GM23248 (cell line): ENCODE measurements at regions not wholly inside any gene's neighbourhood (a gene's known extent, or its start where the extent isn't known, plus 50 kb on each side); places are given as distances from the start of the nearest gene placed in this dataset.

Experiments used
- DNase-seq: peaks from one replicate; pipeline ENCODE4 v3.0.0-alpha.2; 2015
- H2AFZ ChIP-seq: fragments of 200-600 bp; sonication (generic); 2 replicates; pipeline ENCODE4 v1.6.1; 2016; ENCODE audit warnings: antibody characterized with exemption
- H3F3A ChIP-seq: fragments of 200-600 bp; sonication (generic); 2 replicates; pipeline ENCODE4 v1.6.1; 2016; ENCODE audit warnings: mild to moderate bottlenecking, antibody characterized with exemption, mixed run types; ENCODE audit not compliant: insufficient read depth
- H3K27ac ChIP-seq: fragments of 200-600 bp; sonication (generic); 2 replicates; pipeline ENCODE4 v1.5.1; 2016; ENCODE audit warnings: mild to moderate bottlenecking
- H3K27me3 ChIP-seq: fragments of 200-600 bp; sonication (generic); replicated peaks from 2 replicates; pipeline ENCODE4 v1.6.1; 2016; ENCODE audit warnings: mild to moderate bottlenecking; ENCODE audit not compliant: insufficient read depth
- H3K36me3 ChIP-seq: fragments of 200-600 bp; sonication (generic); 2 replicates; pipeline ENCODE4 v1.6.1; 2016; ENCODE audit warnings: low read depth, mild to moderate bottlenecking
- H3K4me1 ChIP-seq: fragments of 200-600 bp; sonication (generic); 2 replicates; pipeline ENCODE4 v1.6.1; 2016; ENCODE audit warnings: mild to moderate bottlenecking; ENCODE audit not compliant: insufficient read depth
- H3K4me2 ChIP-seq: fragments of 200-600 bp; sonication (generic); one replicate; pipeline ENCODE4 v1.6.1; 2016; ENCODE audit warnings: mild to moderate bottlenecking; ENCODE audit not compliant: unreplicated experiment
- H3K4me3 ChIP-seq: fragments of 200-600 bp; sonication (generic); 2 replicates; pipeline ENCODE4 v1.5.1; 2016; ENCODE audit warnings: mild to moderate bottlenecking
- H3K79me2 ChIP-seq: fragments of 200-600 bp; sonication (generic); 2 replicates; pipeline ENCODE4 v1.6.1; 2016; ENCODE audit warnings: mild to moderate bottlenecking; ENCODE audit not compliant: insufficient read depth
- H3K9ac ChIP-seq: fragments of 200-600 bp; sonication (generic); 2 replicates; pipeline ENCODE4 v1.6.1; 2016; ENCODE audit warnings: mild to moderate bottlenecking
- H3K9me2 ChIP-seq: fragments of 200-600 bp; sonication (generic); 2 replicates; pipeline ENCODE4 v1.6.1; 2016; ENCODE audit warnings: mixed run types, mild to moderate bottlenecking, moderate library complexity; ENCODE audit not compliant: insufficient read depth
- H3K9me3 ChIP-seq: fragments of 200-600 bp; sonication (generic); one replicate; pipeline ENCODE4 v1.6.1; 2017; ENCODE audit warnings: low read depth
- H4K20me1 ChIP-seq: fragments of 200-600 bp; sonication (generic); 2 replicates; pipeline ENCODE4 v1.6.0; 2016; ENCODE audit not compliant: insufficient read depth
- EZH2 ChIP-seq: fragments of 200-600 bp; sonication (generic); IDR thresholded peaks from 2 replicates; pipeline ENCODE4 v1.6.1; 2018; ENCODE audit warnings: antibody characterized with exemption, mild to moderate bottlenecking; ENCODE audit not compliant: insufficient read depth, poor library complexity, severe bottlenecking
- EZH2phosphoT487 ChIP-seq: fragments of 200-600 bp; sonication (generic); IDR thresholded peaks from 2 replicates; pipeline ENCODE4 v1.6.1; 2018; ENCODE audit warnings: antibody characterized with exemption, moderate library complexity, mild to moderate bottlenecking, low read depth; ENCODE audit not compliant: insufficient read depth
- WGBS, 2 experiments: methylation state at CpG; one replicate each; pipeline ENCODE4 v1.1.6; 2015 to 2017; ENCODE audit warnings: low lambda C conversion rate in 2 of 2, low coverage in 1 of 2; ENCODE audit errors: missing lambda C conversion rate in 2 of 2; 5-methylcytosine and 5-hydroxymethylcytosine counted together
- in situ Hi-C: fragments of 300-500 bp; cut with MboI; formaldehyde crosslinking; loops from 2 replicates; pipeline ENCODE4 v1.15.0; 2020

DNA sequence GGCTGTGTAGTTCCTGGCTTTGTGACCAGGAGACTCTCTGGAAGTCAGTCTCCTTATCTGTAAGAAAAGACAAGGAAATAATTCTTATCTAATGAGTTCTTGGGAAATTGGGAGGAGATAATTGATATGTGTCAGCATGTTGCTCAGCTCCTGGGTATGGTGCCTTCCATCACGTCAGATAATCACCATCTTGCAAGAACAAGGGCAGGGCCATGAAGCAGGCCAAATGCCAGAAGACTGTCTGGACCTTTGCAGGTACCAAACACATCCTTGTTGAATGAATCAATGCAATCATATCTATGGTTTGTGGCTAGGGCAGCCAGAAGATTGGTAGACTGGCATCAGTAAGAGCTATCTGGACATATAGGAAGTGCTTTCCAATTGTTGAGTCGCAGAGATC lies 473.5 kb downstream of the TNS1 start:
- H3F3A ChIP-seq = peaks cover 15% of the 10 kb centered on the region
- no peak overlapping the region for H3K4me3 ChIP-seq
- H3K36me3 ChIP-seq = no peaks in the 10 kb centered on the region
- DNase-seq = no peak
- no peaks in the 10 kb centered on the region for H3K27me3 ChIP-seq
- no peak overlapping the region for H3K4me2 ChIP-seq
- in situ Hi-C loops = no loop called here
- no peaks in the 10 kb centered on the region for H4K20me1 ChIP-seq
- WGBS, 2 experiments = 83 to 95% methylated on average over 2 of the region's 2 CpGs
- no peaks in the 10 kb centered on the region for H3K9me2 ChIP-seq
- H3K79me2 ChIP-seq = no peaks in the 10 kb centered on the region
- H3K27ac ChIP-seq = no peak overlapping the region
- no peak for TF ChIP-seq EZH2phosphoT487
- TF ChIP-seq EZH2 = no peak
- no peak overlapping the region for H3K9ac ChIP-seq
- no peak overlapping the region for H2AFZ ChIP-seq
- peaks cover 17% of the 10 kb centered on the region for H3K4me1 ChIP-seq
- no peaks in the 10 kb centered on the region for H3K9me3 ChIP-seq

DNA sequence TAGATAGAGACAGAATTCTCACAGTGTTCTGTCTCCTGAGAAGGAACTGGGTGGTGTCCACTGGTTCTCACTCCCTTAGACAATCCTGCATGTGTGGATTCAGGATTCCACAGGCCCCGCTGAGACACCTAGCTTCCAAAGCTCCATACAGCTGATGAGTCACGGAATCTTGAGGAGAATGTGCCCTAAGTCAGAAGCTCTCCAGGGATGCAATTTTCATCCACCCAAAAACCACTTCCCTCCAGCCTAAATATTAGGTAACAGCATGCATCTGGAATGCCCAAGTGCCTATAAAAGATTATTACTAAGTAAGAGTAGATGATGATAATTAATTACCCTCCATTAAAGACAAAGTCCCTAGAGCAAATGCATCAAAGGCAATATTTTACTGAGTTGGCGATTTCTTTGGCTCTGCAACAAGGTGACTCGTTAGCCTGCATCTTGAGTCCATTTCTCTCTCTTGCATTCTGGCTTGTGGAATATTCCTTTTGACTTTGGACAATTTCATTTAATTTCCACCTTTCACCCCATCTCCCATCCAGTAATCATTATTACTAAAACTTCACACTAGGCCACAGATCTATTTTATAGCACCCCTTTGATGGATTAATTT lies 475.1 kb downstream of the TNS1 start:
- Histone ChIP-seq H3K9ac (no peak overlapping the region), H2AFZ (no peak overlapping the region), H3K4me1 (peaks cover 17% of the 10 kb centered on the region), H3F3A (peaks cover 15% of the 10 kb centered on the region), H3K27ac (peak overlapping the region; percentile 10), H4K20me1 (no peaks in the 10 kb centered on the region), H3K36me3 (no peaks in the 10 kb centered on the region), H3K27me3 (no peaks in the 10 kb centered on the region), H3K4me2 (no peak overlapping the region), H3K9me3 (no peaks in the 10 kb centered on the region), H3K79me2 (no peaks in the 10 kb centered on the region), H3K9me2 (no peaks in the 10 kb centered on the region), H3K4me3 (no peak overlapping the region)
- DNase-seq = peak; percentile 95
- in situ Hi-C loops = no loop called here
- WGBS, 2 experiments = 32 to 34% methylated on average over 4 of the region's 4 CpGs
- TF ChIP-seq EZH2phosphoT487 (no peak), EZH2 (no peak)

DNA sequence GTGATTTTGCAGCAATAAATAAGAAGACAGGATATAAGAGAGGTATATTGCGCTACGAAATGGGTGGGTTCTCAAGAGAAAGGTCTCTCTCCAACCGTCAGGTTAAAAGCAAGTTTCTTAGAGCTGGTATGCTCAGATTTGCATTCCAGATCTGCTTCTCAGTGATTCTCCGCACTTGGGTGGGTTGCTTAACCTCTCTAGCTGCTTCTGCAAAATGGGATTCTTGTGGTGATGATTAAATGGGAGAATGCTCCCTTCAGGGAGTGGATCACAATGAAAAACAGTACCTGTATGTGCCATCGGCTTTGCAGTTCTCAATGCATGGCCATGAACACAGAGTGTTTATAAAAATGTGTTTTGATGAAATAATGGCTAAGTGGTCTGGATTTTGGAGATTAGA lies 477.7 kb downstream of the TNS1 start:
- Histone ChIP-seq H3K4me2 (no peak overlapping the region), H3K9ac (no peak overlapping the region), H3K4me3 (no peak overlapping the region), H2AFZ (no peak overlapping the region), H3K27me3 (no peaks in the 10 kb centered on the region), H3K27ac (no peak overlapping the region), H3K79me2 (no peaks in the 10 kb centered on the region), H4K20me1 (no peaks in the 10 kb centered on the region), H3K9me3 (no peaks in the 10 kb centered on the region), H3F3A (peaks cover 24% of the 10 kb centered on the region), H3K9me2 (no peaks in the 10 kb centered on the region), H3K4me1 (peaks cover 26% of the 10 kb centered on the region), H3K36me3 (no peaks in the 10 kb centered on the region)
- in situ Hi-C loops = no loop called here
- 96 to 98% methylated on average over 5 of the region's 5 CpGs for WGBS, 2 experiments
- TF ChIP-seq EZH2 (no peak), EZH2phosphoT487 (no peak)
- DNase-seq = no peak

DNA sequence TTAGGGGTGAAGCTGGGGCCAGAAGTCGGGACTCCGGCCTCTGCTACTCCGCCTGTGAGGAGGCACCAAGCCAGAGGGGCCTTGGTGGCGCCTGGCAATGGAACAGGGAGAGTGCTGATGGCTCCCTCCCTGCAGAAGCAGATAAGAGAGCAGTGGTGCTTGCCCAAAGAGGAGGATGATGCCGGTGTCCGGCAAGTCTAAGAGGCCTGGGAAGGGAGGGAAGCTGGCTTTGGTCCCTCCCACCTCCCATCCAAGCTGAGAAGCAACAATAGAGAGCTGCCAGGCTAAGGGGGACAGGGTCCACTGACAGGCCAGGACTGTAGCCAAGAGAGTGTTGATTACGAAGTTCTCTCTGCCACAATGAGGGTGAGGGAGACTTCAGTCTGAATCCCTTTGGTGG lies 479.5 kb downstream of the TNS1 start:
- H3K4me3 ChIP-seq = no peak overlapping the region
- H3K79me2 ChIP-seq = no peaks in the 10 kb centered on the region
- DNase-seq = no peak
- peaks cover 30% of the 10 kb centered on the region for H3K4me1 ChIP-seq
- peaks cover 24% of the 10 kb centered on the region for H3F3A ChIP-seq
- no peaks in the 10 kb centered on the region for H3K9me2 ChIP-seq
- no peaks in the 10 kb centered on the region for H3K9me3 ChIP-seq
- no peak overlapping the region for H2AFZ ChIP-seq
- 90 to 93% methylated on average over 7 of the region's 7 CpGs for WGBS, 2 experiments
- no peaks in the 10 kb centered on the region for H4K20me1 ChIP-seq
- H3K36me3 ChIP-seq = no peaks in the 10 kb centered on the region
- no peak overlapping the region for H3K27ac ChIP-seq
- no peak overlapping the region for H3K4me2 ChIP-seq
- H3K27me3 ChIP-seq = no peaks in the 10 kb centered on the region
- TF ChIP-seq EZH2phosphoT487 (no peak), EZH2 (no peak)
- in situ Hi-C loops = no loop called here
- H3K9ac ChIP-seq = no peak overlapping the region

DNA sequence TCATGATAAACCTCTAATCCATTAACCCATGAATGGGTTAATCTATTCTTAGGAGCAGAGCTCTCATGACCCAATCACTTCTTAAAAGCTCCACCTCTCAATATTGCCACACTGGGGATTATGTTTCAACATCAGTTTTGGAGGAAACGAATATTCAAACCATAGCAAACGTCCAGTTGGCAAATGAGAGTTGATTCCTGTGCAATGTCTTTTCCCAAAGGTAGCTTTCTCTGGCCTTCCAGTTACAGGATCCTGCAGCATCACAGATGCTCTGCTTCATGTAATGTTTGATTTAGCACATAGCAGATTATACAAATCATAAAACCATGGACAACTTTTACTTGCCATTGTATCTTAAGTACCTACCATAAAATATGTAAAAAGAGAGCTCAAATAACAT lies 481.0 kb downstream of the TNS1 start:
- peak; percentile 23 for DNase-seq
- Histone ChIP-seq H3F3A (peaks cover 11% of the 10 kb centered on the region), H3K9ac (no peak overlapping the region), H4K20me1 (no peaks in the 10 kb centered on the region), H3K79me2 (no peaks in the 10 kb centered on the region), H3K9me3 (no peaks in the 10 kb centered on the region), H3K27ac (no peak overlapping the region), H3K9me2 (no peaks in the 10 kb centered on the region), H3K36me3 (no peaks in the 10 kb centered on the region), H3K27me3 (no peaks in the 10 kb centered on the region), H2AFZ (no peak overlapping the region), H3K4me1 (peaks cover 15% of the 10 kb centered on the region), H3K4me3 (no peak overlapping the region), H3K4me2 (no peak overlapping the region)
- in situ Hi-C loops = no loop called here
- 64 to 72% methylated on average over 2 of the region's 2 CpGs for WGBS, 2 experiments
- TF ChIP-seq EZH2 (no peak), EZH2phosphoT487 (no peak)
